ENCODE measurements at regions not wholly inside any gene's neighbourhood (a gene's known extent, or its start where the extent isn't known, plus 50 kb on each side); places are given as distances from the start of the nearest gene placed in this dataset.

- no peak for DNase-seq (ENCODE audit: low read depth)
These were observed 63.1 kb upstream of the TANC1 start for GRCh38 chr2:158905341-158905740.

- no peak for DNase-seq (ENCODE audit: low read depth)
These were observed 62.7 kb upstream of the TANC1 start for GRCh38 chr2:158905784-158906183.

- no peak for DNase-seq (ENCODE audit: low read depth)
These were observed 60.4 kb upstream of the TANC1 start for GRCh38 chr2:158907926-158908456.

- DNase-seq (ENCODE audit: low read depth), result no peak
These were observed 56.3 kb upstream of the TANC1 start for GRCh38 chr2:158912112-158912511.

GRCh38 chr2:158912765-158913164 is 55.7 kb upstream of the TANC1 start:
- DNase-seq (ENCODE audit: low read depth), result no peak

- no peak for DNase-seq (ENCODE audit: low read depth)
These were observed 54.4 kb upstream of the TANC1 start for GRCh38 chr2:158914066-158914465.

- no peak for DNase-seq (ENCODE audit: low read depth)
These were observed 53.7 kb upstream of the TANC1 start for GRCh38 chr2:158914731-158915130.

GRCh38 chr2:158917121-158917520 is 51.3 kb upstream of the TANC1 start:
- DNase-seq (ENCODE audit: low read depth), result no peak

GRCh38 chr2:158918452-158918851 is 50.0 kb upstream of the TANC1 start:
- no peak for DNase-seq (ENCODE audit: low read depth)
